Gastrocnemius medialis (tissue), 4 donors: ENCODE measurements at regions not wholly inside any gene's neighbourhood (a gene's known extent, or its start where the extent isn't known, plus 50 kb on each side); places are given as distances from the start of the nearest gene placed in this dataset.

Experiments used
- ATAC-seq, 2 donors: fragments of 150-250 bp; one replicate each; pipeline ENCODE4 v1.9.1; 2016
- DNase-seq, 2 donors: peaks; one replicate each; pipeline ENCODE4 v3.0.0-alpha.2; 2019
- H3K27ac ChIP-seq, 4 donors: fragments of 200-600 bp; sonication (generic); 1 replicate in 1 of 4; 2 replicates in 3 of 4; pipeline ENCODE4 v1.5.1; 2016 to 2018; ENCODE audit warnings: mild to moderate bottlenecking in 2 of 4, moderate library complexity in 1 of 4
- H3K27me3 ChIP-seq, 3 donors: fragments of 200-600 bp; sonication (generic) in 2 of 3; 1 replicate in 1 of 3; 2 replicates in 2 of 3; pipeline versions ENCODE4 v1.5.1 to v1.6.0; 2016 to 2019; ENCODE audit warnings: mild to moderate bottlenecking in 1 of 3, moderate library complexity in 1 of 3
- H3K36me3 ChIP-seq, 2 donors: fragments of 200-600 bp; sonication (generic) in 1 of 2; one replicate each; pipeline ENCODE4 v1.5.1; 2017 to 2018
- H3K4me1 ChIP-seq, 2 donors: fragments of 200-600 bp; sonication (generic) in 1 of 2; one replicate each; pipeline ENCODE4 v1.5.1; 2016 to 2017; ENCODE audit warnings: mild to moderate bottlenecking in 2 of 2
- H3K4me3 ChIP-seq, 4 donors: fragments of 200-600 bp; sonication (generic) in 3 of 4; 1 replicate in 1 of 4; 2 replicates in 3 of 4; pipeline ENCODE4 v1.5.1; 2016 to 2019; ENCODE audit warnings: mild to moderate bottlenecking in 2 of 4
- H3K9me3 ChIP-seq, 3 donors: fragments of 200-600 bp; sonication (generic) in 2 of 3; 1 replicate in 1 of 3; 2 replicates in 2 of 3; pipeline ENCODE4 v1.5.1; 2016 to 2019
- POLR2A ChIP-seq, 2 donors: fragments of 450-650 bp; IDR thresholded peaks; one replicate each; pipeline ENCODE4 v1.6.1; 2017; ENCODE audit warnings: antibody characterized with exemption in 2 of 2, mild to moderate bottlenecking in 2 of 2, moderate library complexity in 2 of 2
- in situ Hi-C, 4 donors: fragments of 200-750 bp; cut with MboI; loops; one replicate each; pipeline versions ENCODE4 v1.15.0 to v1.8.0; 2017; ENCODE audit warnings: low sequenced_read_pairs in 4 of 4
- intact Hi-C: fragments of 100-400 bp; cut with DNase I; formaldehyde crosslinking; loops from one replicate; pipeline ENCODE4 v1.15.1; 2023; ENCODE audit warnings: low total_unique reads
- TF ChIP-seq, protein P1 (sequence below), 5 experiments: fragments of 450-650 bp in 3 of 5; fragments of 200-600 bp in 2 of 5; sonication (generic) in 2 of 5; IDR thresholded peaks in 4 of 5; conservative IDR thresholded peaks in 1 of 5; 1 replicate in 4 of 5; 2 replicates in 1 of 5; pipeline ENCODE4 v1.5.1; 2016 to 2019; ENCODE audit warnings: antibody characterized with exemption in 5 of 5, mild to moderate bottlenecking in 3 of 5, moderate library complexity in 3 of 5

DNA sequence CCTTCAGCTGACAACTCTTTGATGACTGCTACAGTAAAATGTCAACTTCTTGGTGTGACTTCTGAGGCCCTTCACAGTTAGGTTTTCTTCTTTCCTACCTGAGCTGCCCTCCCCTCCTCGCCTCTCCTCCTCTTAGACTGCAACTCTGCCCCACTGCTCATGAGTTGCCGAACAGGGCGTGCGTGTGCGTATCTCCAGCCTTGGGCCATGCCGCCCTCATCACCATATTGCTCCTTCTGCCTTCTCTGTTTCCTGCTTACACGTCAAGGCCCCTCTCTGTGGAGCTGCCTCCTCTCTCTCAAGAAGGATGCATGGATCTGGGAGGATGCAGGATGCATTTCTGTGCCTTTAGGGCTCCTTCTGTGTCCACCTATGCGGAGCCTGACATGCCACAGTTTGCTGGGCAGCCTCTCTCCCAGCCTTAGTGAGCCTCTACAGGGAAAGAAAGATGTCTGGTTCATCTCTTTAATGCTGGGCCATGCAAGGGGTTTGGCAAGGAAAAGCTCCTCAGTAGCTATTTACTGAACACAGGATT is 205.9 kb downstream of the RPLP1 start:
- TF ChIP-seq, protein P1, sequence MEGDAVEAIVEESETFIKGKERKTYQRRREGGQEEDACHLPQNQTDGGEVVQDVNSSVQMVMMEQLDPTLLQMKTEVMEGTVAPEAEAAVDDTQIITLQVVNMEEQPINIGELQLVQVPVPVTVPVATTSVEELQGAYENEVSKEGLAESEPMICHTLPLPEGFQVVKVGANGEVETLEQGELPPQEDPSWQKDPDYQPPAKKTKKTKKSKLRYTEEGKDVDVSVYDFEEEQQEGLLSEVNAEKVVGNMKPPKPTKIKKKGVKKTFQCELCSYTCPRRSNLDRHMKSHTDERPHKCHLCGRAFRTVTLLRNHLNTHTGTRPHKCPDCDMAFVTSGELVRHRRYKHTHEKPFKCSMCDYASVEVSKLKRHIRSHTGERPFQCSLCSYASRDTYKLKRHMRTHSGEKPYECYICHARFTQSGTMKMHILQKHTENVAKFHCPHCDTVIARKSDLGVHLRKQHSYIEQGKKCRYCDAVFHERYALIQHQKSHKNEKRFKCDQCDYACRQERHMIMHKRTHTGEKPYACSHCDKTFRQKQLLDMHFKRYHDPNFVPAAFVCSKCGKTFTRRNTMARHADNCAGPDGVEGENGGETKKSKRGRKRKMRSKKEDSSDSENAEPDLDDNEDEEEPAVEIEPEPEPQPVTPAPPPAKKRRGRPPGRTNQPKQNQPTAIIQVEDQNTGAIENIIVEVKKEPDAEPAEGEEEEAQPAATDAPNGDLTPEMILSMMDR (IDR thresholded peaks at IDR 0.05 in 4 of 5, conservative IDR thresholded peaks at IDR 0.05 in 1 of 5) = no peak
- TF ChIP-seq POLR2A (IDR thresholded peaks at IDR 0.05) = no peak
- Histone ChIP-seq H3K4me1 (no peaks in the 10 kb centered on the region), H3K27me3 (no peaks in the 10 kb centered on the region), H3K4me3 (no peak overlapping the region), H3K9me3 (no peaks in the 10 kb centered on the region), H3K27ac (no peak overlapping the region), H3K36me3 (no peaks in the 10 kb centered on the region)
- DNase-seq = no peak
- no peak for ATAC-seq
- in situ Hi-C loops (no loop called here), intact Hi-C loops (no loop called here)

DNA sequence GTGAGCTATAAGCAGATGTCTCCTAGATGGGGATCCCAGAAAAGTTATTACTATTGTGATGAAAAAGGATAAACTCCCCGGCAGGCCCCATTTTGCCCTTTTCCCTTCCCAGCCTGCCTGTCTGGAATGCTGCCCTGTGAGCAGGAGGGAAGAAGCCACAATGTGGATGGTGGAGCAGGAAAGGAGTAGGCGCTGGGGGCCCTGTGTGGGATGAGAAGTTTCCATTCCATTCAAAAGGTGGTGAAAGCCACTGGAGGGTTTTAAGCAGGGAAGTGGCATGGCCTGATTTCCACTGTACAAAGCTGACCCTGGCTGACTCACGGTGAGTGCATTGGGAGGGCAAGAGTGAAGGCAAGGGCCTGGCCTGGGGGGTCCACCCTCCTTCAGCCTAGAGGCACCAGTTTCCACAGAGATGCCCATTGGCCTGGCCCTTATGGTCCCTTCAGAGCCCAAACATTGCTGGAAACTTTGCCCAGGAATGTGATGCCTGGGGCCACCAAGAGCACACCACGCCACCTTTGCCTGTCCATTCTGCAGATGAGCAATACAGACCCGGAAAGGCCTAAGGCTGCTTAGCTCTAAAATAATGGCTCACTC is 206.9 kb downstream of the RPLP1 start:
- H3K4me1 ChIP-seq = no peaks in the 10 kb centered on the region
- no peaks in the 10 kb centered on the region for H3K36me3 ChIP-seq
- H3K27me3 ChIP-seq = no peaks in the 10 kb centered on the region
- ATAC-seq (no peak), DNase-seq (no peak)
- no peak overlapping the region for H3K27ac ChIP-seq
- no peaks in the 10 kb centered on the region for H3K9me3 ChIP-seq
- in situ Hi-C loops (no loop called here), intact Hi-C loops (no loop called here)
- H3K4me3 ChIP-seq = no peak overlapping the region
- no peak for TF ChIP-seq POLR2A (IDR thresholded peaks at IDR 0.05)
- TF ChIP-seq, protein P1 (IDR thresholded peaks at IDR 0.05 in 4 of 5, conservative IDR thresholded peaks at IDR 0.05 in 1 of 5) = no peak

DNA sequence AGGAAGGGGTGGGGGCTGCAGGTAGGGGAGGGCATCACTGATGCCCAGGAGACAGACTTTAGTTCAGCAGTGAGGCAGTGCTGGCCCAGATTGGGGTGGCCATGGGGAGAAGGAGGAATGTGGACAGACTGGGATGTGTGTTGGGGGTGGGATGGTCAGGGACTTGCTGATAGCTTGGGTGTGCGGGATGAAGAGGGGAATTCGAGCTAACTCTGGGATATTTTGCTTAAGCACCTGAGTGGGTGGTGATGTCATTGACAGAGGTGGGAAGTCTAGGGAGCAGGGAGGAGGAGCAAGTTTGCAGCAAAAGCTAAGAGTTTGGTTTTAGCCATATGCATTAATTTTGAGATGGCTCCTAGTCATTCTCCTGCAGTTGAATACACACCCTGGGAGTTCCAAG is 207.5 kb downstream of the RPLP1 start:
- H3K4me3 ChIP-seq = no peak overlapping the region
- intact Hi-C loops (no loop called here), in situ Hi-C loops (no loop called here)
- H3K9me3 ChIP-seq = no peaks in the 10 kb centered on the region
- no peak for ATAC-seq
- no peaks in the 10 kb centered on the region for H3K27me3 ChIP-seq
- TF ChIP-seq, protein P1 (IDR thresholded peaks at IDR 0.05 in 4 of 5, conservative IDR thresholded peaks at IDR 0.05 in 1 of 5) = no peak
- TF ChIP-seq POLR2A (IDR thresholded peaks at IDR 0.05) = no peak
- no peak for DNase-seq
- no peak overlapping the region for H3K27ac ChIP-seq
- H3K4me1 ChIP-seq = no peaks in the 10 kb centered on the region
- no peaks in the 10 kb centered on the region for H3K36me3 ChIP-seq

DNA sequence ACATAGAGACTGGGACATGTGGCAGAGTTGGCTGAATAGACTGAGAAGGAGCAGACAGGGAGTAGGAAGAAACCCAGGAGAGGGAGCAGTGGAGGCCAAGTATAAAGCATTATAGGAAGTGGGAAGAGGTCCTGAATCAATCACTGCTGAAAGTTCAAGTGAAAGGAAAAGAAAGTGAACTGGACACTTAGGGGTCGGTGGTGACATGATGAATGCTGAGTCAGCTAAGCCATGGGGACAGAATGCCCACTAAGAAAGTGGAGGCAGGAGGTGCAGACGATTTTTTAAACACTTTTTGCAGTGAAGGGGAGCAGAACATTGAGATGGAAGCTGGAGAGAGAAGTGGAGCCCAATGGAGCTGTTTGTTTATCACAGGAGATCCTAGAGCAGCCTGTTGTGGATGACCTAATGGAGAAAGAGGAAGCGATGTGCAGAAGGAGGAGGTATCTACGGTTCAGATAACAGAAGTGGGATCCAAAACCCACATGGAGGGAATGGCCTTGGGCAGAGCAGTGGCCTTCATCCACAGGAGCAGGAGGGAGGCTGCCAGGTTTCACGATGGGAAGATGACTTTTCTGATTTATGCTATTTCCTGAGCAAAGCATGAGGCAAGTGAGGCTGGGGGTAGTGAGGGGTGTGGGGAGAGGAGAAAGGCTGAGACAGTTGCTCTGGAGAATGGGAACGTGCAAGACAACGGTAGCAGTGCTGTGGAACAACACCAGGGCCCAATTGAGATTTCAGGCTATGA is 208.2 kb downstream of the RPLP1 start:
- Histone ChIP-seq H3K36me3 (no peaks in the 10 kb centered on the region), H3K27ac (no peak overlapping the region), H3K4me1 (no peaks in the 10 kb centered on the region), H3K9me3 (no peaks in the 10 kb centered on the region), H3K4me3 (no peak overlapping the region), H3K27me3 (no peaks in the 10 kb centered on the region)
- intact Hi-C loops = no loop called here
- TF ChIP-seq POLR2A (IDR thresholded peaks at IDR 0.05) = no peak
- in situ Hi-C loops = no loop called here
- ATAC-seq (no peak), DNase-seq (no peak)

DNA sequence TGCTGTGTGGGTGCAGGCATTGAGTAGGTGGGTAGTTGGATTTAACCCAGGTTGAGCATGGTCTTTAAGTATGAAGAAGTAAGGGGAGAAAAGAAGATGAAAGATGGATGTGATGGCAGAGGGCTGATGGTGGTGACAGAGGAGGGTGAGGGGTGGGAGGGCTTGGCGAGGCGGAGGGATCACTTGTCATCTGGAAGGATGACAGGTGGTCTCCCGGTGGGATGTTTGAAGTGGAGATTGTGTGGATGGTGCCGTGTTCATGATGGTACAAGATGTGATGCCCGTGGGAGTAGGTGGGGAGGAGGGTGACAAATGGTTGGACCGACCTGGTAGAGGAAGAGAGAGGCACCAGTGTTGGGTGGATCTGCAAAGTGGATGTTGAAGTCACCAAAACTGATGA is 208.8 kb downstream of the RPLP1 start:
- in situ Hi-C loops = no loop called here
- Histone ChIP-seq H3K4me3 (no peak overlapping the region), H3K36me3 (no peaks in the 10 kb centered on the region), H3K9me3 (no peaks in the 10 kb centered on the region), H3K27ac (no peak overlapping the region), H3K4me1 (no peaks in the 10 kb centered on the region), H3K27me3 (no peaks in the 10 kb centered on the region)
- TF ChIP-seq POLR2A (IDR thresholded peaks at IDR 0.05) = no peak
- TF ChIP-seq, protein P1 (IDR thresholded peaks at IDR 0.05 in 4 of 5, conservative IDR thresholded peaks at IDR 0.05 in 1 of 5) = no peak
- ATAC-seq (no peak), DNase-seq (no peak)
- intact Hi-C loops = no loop called here
